SK-N-SH treated with all-trans-retinoic acid at 6 μM for 48 hours (cell line): ENCODE measurements at regions not wholly inside any gene's neighbourhood (a gene's known extent, or its start where the extent isn't known, plus 50 kb on each side); places are given as distances from the start of the nearest gene placed in this dataset.

Source experiments
- CREB5 ChIP-seq: fragments of 250-450 bp; sonication (Bioruptor Pico); IDR thresholded peaks from 2 replicates; pipeline ENCODE4 v1.5.1; 2020; ENCODE audit warnings: low read depth, mild to moderate bottlenecking, moderate library complexity
- CSDC2 ChIP-seq: fragments of 250-450 bp; sonication (Bioruptor Pico); IDR thresholded peaks from 2 replicates; pipeline ENCODE4 v1.5.0; 2020; ENCODE audit warnings: mild to moderate bottlenecking, moderate library complexity
- GLIS3 ChIP-seq: fragments of 250-450 bp; sonication (Bioruptor Pico); IDR thresholded peaks from 2 replicates; pipeline ENCODE4 v1.5.0; 2020; ENCODE audit warnings: mild to moderate bottlenecking, moderate library complexity
- PATZ1 ChIP-seq: fragments of 250-450 bp; sonication (Bioruptor Pico); IDR thresholded peaks from 2 replicates; pipeline ENCODE4 v1.8.0; 2020; ENCODE audit warnings: mild to moderate bottlenecking, moderate library complexity, borderline replicate concordance
- PPARA ChIP-seq: fragments of 250-450 bp; sonication (Bioruptor Pico); IDR thresholded peaks from 2 replicates; pipeline ENCODE4 v1.5.0; 2020; ENCODE audit warnings: mild to moderate bottlenecking, borderline replicate concordance
- RARB ChIP-seq: fragments of 250-450 bp; sonication (Bioruptor Pico); IDR thresholded peaks from 2 replicates; pipeline ENCODE4 v1.8.0; 2021; ENCODE audit warnings: mild to moderate bottlenecking, moderate library complexity
- TCF4 ChIP-seq: fragments of 250-450 bp; sonication (Bioruptor Pico); IDR thresholded peaks from 2 replicates; pipeline ENCODE4 v1.8.0; 2021; ENCODE audit warnings: mild to moderate bottlenecking, moderate library complexity, borderline replicate concordance
- TSHZ2 ChIP-seq: fragments of 250-450 bp; sonication (Bioruptor Pico); IDR thresholded peaks from 2 replicates; pipeline ENCODE4 v1.5.0; 2020; ENCODE audit warnings: mild to moderate bottlenecking, moderate library complexity
- ZFP3 ChIP-seq: fragments of 250-450 bp; sonication (Bioruptor Pico); IDR thresholded peaks from 2 replicates; pipeline ENCODE4 v1.5.0; 2020; ENCODE audit warnings: mild to moderate bottlenecking, moderate library complexity
- ZFP30 ChIP-seq: fragments of 450-650 bp; formaldehyde crosslinking; IDR thresholded peaks from 2 replicates; pipeline ENCODE4 v1.5.0; 2022; ENCODE audit warnings: mild to moderate bottlenecking, moderate library complexity
- ZNF8 ChIP-seq: fragments of 450-650 bp; formaldehyde crosslinking; IDR thresholded peaks from 2 replicates; pipeline ENCODE4 v1.5.0; 2020; ENCODE audit warnings: mild to moderate bottlenecking, moderate library complexity

- TF ChIP-seq TSHZ2 (CRISPR knock-in tag) (no peak), PATZ1 (CRISPR knock-in tag) (no peak), CSDC2 (CRISPR knock-in tag) (no peak), PPARA (no peak), ZFP30 (no peak), CREB5 (CRISPR knock-in tag) (no peak), ZFP3 (CRISPR knock-in tag) (no peak), ZNF8 (CRISPR knock-in tag) (no peak), GLIS3 (CRISPR knock-in tag) (no peak), RARB (CRISPR knock-in tag) (no peak), TCF4 (CRISPR knock-in tag) (no peak)
Observed at GRCh38 chr10:88150339-88150738, 286.9 kb downstream of the PTEN start.
